Retinal pigment epithelial cell (primary cell): ENCODE measurements at regions not wholly inside any gene's neighbourhood (a gene's known extent, or its start where the extent isn't known, plus 50 kb on each side); places are given as distances from the start of the nearest gene placed in this dataset.
"Not testable (repeated sequence)": the region's sequence is repeated elsewhere in the genome, so short reads cannot be mapped to it uniquely, and the experiment has no call there.

ENCODE experiments used
- DNase-seq: peaks from one replicate; pipeline ENCODE4 v3.0.0-alpha.2; 2010; ENCODE audit warnings: low read depth
- H3K4me3 ChIP-seq: 2 replicates; pipeline ENCODE4 v1.5.1; 2011; ENCODE audit warnings: mild to moderate bottlenecking, low read length, control low read depth, moderate library complexity
- TF ChIP-seq, protein P1 (sequence below): conservative IDR thresholded peaks from 2 replicates; pipeline ENCODE4 v1.5.1; 2011; ENCODE audit warnings: low read depth, low read length, control low read depth, inconsistent platforms

DNA sequence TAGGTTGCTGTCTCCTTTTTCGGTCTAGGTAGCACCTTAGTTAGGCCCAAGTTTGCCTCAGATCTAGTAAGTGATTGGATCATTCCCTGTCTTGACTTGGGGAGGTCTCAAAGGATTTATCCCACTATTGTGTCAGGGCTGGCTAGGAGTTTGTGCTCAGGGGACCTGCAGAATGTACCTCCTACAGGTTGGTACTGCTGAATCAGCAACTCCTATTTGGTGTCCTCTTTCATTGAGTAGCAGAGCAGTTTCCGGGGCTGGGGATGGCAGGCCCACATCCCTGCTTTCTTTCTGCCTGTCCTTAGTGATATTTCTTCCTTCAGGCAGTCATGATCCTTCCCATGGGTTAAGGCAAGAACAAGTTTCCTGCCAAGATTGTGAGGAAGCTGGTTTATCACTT lies 192.9 kb upstream of the CCNH start:
- no peak overlapping the region for H3K4me3 ChIP-seq
- no peak for DNase-seq
- TF ChIP-seq, protein P1, sequence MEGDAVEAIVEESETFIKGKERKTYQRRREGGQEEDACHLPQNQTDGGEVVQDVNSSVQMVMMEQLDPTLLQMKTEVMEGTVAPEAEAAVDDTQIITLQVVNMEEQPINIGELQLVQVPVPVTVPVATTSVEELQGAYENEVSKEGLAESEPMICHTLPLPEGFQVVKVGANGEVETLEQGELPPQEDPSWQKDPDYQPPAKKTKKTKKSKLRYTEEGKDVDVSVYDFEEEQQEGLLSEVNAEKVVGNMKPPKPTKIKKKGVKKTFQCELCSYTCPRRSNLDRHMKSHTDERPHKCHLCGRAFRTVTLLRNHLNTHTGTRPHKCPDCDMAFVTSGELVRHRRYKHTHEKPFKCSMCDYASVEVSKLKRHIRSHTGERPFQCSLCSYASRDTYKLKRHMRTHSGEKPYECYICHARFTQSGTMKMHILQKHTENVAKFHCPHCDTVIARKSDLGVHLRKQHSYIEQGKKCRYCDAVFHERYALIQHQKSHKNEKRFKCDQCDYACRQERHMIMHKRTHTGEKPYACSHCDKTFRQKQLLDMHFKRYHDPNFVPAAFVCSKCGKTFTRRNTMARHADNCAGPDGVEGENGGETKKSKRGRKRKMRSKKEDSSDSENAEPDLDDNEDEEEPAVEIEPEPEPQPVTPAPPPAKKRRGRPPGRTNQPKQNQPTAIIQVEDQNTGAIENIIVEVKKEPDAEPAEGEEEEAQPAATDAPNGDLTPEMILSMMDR = no peak

DNA sequence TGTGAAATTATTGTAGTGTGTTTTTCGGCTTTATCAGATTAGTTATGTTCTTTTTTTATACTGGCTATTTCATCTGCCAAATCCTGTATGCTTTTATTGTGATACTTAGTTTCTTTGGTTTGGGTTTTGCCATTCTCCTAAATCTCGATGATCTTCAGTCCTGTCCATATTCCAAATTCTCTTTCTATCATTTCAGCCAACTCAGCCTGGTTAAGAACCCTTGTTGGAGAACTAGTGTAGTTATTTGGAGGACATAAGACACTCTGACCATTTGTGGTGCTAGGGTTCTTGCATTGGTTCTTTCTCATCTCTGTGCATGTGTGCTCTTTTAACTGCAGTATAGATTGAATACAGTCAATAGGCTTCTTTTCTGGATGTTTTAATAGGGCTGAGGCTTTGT lies 187.0 kb upstream of the CCNH start:
- no peak for DNase-seq
- H3K4me3 ChIP-seq = no peak overlapping the region
- TF ChIP-seq, protein P1 = no peak

DNA sequence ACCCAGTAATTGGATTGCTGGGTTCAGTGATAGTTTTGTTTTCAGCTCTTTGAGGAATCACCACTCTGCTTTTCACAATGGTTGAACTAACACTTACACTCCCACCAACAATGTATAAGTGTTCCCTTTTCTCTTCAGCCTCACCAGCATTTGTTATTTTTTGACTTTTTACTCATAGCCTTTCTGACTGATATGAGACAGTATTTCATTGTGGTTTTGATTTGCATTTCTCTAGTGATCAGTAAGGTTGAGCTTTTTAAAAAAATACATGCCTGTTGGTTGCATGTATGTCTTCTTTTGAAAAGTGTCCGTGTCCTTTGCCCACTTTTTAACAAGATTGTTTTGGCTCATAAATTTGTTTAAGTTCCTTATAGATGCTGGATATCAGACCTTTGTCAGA lies 185.7 kb upstream of the CCNH start:
- no peak overlapping the region for H3K4me3 ChIP-seq
- no peak for DNase-seq
- TF ChIP-seq, protein P1 = no peak

DNA sequence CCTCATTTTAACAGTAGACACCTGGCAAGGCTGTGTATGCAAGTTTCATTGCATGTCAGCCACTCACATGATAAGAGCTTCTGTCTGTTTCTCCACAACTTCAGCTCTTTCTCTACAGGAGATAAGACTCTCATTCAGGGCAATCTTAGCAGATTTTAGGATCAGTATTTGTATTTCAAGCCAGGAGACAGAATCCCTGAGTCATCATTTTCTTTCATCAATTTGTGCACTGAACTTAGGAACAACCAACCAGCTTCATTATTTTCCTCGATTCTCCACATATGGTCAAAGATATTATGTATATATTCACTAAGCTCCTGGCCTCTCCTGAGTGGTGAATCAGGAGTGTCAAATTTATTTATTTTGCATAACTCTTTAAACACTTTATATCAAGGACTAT lies 181.8 kb upstream of the CCNH start:
- no peak overlapping the region for H3K4me3 ChIP-seq
- DNase-seq = no peak
- TF ChIP-seq, protein P1 = no peak

DNA sequence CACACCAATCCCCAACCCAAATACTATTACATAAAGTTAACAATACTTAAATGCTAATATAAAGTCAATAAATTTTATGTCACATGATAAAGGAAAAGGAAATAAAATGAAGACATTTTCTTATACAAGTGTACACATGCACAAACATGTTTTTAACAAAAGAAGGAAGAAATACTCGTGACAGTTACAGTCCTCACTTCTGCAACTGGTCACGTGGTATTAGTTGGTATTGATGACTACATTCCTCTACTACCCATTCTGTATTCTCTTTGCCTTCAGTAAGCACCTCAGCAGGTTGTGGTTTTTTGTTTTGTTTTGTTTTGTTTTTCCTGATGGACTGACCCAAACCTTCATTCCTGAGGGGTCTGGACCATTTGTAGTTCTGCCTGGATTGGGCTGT lies 176.9 kb upstream of the CCNH start:
- no peak overlapping the region for H3K4me3 ChIP-seq
- DNase-seq = no peak
- TF ChIP-seq, protein P1 = no peak

DNA sequence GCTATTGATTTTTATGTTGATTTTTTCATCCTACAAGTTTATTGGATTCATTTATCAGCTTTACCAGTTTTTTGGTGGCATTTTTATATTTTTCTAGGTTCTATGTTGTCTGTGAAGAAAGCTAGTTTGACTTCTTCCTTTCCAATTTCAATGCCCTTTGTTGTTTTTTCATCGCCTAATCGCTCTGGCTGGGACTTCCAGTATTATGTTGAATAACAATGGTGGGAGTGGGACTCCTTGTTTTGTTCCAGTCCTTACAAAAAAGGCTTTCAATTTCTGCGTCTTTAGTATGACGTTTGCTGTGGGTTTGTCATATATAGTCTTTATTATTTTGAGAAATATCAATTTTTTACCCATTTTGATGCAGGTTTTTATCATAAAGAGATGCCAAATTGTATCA lies 175.6 kb upstream of the CCNH start:
- DNase-seq = no peak
- TF ChIP-seq, protein P1 = no peak
- no peak overlapping the region for H3K4me3 ChIP-seq

DNA sequence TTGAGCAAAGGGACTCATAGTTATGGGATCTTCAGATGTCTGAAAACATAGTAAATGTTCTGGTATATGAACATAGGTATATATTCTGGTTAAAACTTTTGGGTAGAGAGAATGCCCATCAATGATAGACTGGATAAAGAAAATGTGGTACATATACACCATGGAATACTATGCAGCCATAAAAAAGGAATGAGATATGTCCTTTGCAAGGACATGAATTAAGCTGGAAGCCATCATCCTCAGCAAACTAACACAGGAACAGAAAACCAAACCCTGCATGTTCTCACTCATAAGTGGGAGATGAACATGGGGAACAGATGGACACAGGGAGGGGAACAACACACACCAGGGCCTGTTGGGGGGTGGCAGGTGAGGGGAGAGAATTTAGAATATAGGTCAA lies 171.0 kb upstream of the CCNH start:
- H3K4me3 ChIP-seq, DNase-seq: not testable (repeated sequence)

DNA sequence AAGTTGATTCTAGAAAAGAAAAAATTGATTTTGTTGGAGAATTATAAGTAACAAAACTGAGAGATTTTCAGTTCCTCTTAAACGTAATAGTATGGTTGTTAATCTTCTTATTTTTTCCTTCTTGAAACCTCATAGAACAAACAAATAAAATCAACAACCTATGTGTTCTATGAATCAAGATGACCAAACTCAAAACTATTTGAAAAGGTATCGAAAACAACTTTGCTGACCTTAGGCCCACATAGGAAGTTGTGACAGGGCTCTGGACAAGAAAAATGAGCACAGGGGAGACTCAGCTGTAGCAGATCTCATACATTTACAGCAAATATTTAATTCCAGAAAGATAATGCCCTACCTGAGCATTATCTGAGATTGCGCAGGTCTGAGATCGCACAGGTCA lies 169.4 kb upstream of the CCNH start:
- TF ChIP-seq, protein P1 = no peak
- H3K4me3 ChIP-seq = no peak overlapping the region
- DNase-seq = no peak
